Stimulated activated CD8-positive, alpha-beta memory T cell treated with anti-CD3 and anti-CD28 coated beads, Interleukin-15, amount 100 ng/mL, for 48 hours (primary cell): ENCODE measurements at regions not wholly inside any gene's neighbourhood (a gene's known extent, or its start where the extent isn't known, plus 50 kb on each side); places are given as distances from the start of the nearest gene placed in this dataset.

Experiments
- DNase-seq, 2 donors: peaks; one replicate each; pipeline ENCODE4 v3.0.0-alpha.2; 2020; ENCODE audit warnings: low read depth in 2 of 2

DNA sequence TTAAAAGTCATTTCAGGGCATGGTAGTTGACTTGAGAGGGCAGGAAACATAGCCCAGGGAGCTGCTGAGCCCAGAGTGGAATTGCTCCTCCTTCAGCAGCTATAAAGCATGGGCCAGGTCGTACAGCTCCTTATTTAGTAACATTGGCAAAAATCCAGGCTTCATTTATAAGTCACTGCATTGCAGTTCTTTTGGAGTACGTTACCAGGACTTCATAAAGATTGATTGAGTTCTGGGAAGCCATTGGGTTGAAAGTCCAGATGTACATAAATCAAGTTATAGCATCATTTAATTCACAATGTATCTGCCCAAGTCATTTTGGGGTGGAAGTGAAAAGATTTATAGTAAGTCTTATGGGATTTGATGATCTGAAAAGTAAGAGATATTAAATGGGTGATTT, 53.0 kb upstream of the ANKEF1 start:
- no peak for DNase-seq

GRCh38 chr20:9978397-9979004, 56.3 kb upstream of the ANKEF1 start:
- DNase-seq, result peak in 1 of 2 donors; percentile 12

- DNase-seq, result no peak
Measured at GRCh38 chr20:9977629-9978028, 57.2 kb upstream of the ANKEF1 start.

DNA sequence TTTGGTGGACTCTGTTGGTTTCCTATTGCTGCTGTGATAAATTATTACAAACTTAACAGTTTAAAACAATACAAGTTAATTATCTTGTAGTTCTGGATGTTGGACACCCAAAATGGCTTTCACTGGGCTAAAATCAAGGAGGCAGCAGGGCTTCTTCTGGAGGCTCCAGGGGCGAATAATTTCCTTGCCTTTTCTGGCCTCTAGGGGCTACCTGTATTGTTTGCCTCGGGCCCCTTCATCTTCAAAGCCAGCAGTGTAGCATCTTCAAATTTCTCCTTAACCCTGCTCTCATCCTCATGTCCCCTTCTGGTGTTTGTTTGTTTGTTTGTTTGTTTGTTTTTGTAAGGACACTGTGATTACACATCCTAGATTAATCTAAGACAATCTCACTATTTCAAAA, 60.5 kb upstream of the ANKEF1 start:
- no peak for DNase-seq

DNA sequence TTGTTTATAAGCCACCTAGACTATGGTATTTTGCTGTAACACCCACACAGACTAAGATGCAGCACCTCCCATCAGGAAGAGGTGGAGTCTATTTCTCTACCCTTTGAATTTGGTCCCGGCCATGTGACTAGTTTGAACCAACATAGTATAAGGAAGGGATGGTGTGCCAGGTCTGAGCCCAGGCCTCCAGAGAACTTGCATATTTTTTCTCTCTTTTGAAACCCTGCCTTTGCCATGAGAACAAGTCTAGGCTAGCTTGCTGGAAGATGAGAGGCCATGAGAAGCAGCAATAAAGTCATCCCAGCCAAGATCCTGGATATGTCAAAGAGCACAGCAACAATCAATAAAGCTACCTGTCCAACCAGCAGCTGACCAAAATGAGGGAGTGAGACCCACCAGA, 63.0 kb upstream of the ANKEF1 start:
- DNase-seq, result no peak

DNA sequence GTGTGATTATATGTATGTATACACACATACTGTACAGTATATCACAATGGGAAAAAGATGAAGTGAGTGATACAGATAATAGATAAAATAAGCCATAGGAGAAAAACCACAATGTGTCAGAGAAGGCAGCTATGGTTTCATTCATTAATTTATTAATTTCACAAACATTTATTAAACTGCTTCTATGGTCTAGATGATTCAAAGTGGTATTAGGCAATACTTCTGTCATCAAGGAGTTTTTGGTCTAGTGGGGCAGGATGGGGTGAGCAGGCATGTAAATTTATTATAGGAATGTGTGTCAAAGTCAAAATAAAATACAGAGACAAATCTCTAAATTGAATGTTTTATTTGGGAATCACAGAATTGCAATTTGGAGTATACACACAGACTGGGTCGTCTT, 65.2 kb upstream of the ANKEF1 start:
- DNase-seq, result no peak

DNA sequence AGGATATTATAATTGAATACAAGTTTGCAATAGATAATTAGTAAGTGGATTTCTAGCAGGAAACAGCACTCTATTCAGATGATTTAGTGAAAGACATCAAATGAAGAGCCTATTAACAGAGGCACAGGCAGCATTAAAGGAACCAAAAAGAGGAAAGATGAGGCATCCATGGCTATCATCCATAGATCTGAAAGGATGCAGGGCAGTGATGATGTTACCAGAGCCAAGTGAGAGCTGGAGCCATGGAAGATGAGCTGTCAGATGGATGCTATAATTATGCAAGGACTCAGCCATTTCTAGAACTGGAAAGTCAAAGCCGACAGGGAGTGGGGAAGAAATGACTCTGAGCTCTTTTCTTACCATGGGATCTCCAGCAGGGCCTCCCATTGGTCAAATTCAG, 66.8 kb upstream of the ANKEF1 start:
- DNase-seq, result no peak

DNA sequence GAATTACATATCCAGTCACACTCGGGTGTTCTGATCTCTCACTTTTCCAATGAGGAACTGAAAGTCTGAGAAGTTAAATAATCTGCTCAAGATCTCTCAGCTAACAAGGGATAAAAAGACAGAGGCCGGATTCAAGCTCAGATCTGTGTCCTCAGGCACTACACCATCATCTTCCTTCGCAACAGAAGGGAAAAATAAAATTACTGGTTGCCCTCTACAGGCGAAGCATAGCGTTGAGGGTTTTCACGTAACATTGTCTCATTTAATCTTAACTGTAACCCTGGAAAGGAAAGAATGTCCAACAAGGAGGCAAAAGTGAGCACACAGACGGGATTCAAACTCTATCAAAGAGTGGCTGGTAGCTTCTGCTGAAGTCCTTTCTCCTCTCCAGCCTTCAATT, 67.8 kb upstream of the ANKEF1 start:
- no peak for DNase-seq

DNA sequence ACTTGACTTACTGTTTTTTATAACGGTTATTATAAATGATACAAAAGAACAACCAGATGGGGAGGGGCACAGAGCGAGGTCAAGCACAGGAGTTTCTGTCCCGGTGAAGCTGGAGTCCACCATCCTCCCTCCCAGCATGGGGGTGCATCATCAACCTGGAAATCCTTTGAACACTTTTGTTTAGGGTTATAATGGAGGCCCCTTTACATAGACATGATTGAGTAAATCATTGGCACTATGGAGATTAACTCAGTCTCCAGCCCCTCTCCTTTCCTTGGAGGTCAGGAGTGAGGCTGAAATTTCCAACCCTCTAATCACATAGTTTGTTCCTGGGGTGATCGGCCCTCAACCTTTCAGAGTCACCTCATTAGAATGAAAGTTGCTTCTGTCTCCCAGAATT, 71.8 kb upstream of the ANKEF1 start:
- DNase-seq, result no peak

- no peak for DNase-seq
Measured at GRCh38 chr20:9958693-9959092, 76.1 kb upstream of the ANKEF1 start.

GRCh38 chr20:9955646-9956045, 79.1 kb upstream of the ANKEF1 start:
- no peak for DNase-seq

GRCh38 chr20:9949563-9949962, 85.2 kb upstream of the ANKEF1 start:
- DNase-seq, result no peak

DNA sequence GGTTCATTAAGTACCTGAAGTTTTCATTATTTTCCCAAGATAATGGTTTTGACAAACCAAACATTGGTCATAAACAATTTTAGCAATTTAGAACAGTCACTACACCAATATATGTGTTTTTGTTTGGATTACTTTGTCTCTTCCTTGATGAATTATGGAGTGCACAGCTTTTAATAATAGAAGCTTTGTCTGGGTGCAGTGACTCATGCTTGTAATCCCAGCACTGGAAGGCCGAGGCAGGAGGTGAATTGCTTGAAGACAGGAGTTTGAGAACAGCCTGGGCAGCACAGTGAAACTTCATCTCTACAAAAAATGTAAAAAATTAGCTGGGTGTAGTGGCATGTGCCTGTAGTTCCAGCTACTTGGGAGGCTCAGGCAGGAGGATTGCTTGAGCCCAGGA, 89.4 kb upstream of the ANKEF1 start:
- DNase-seq, result no peak

- no peak for DNase-seq
Measured at GRCh38 chr20:9942736-9943135, 92.1 kb upstream of the ANKEF1 start.

DNA sequence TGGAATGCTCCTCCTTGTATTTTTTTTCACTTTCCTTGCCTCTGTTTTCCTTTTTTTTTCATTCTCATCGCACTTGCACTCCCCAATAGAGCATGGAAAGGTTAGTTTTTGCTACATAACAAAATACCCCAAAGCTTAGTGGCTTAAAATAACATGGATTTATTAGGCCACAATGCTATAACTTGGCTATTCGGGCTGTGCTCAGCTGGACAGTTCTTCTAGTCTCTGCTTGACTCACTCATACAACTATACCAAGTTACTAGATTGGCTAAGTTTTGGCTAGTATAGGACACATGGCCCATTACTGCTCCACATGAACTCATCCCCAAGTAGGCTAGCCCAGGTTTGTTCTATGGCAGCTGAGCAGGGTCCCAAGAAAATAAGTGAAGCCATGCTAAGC, 94.5 kb upstream of the ANKEF1 start:
- no peak for DNase-seq

DNA sequence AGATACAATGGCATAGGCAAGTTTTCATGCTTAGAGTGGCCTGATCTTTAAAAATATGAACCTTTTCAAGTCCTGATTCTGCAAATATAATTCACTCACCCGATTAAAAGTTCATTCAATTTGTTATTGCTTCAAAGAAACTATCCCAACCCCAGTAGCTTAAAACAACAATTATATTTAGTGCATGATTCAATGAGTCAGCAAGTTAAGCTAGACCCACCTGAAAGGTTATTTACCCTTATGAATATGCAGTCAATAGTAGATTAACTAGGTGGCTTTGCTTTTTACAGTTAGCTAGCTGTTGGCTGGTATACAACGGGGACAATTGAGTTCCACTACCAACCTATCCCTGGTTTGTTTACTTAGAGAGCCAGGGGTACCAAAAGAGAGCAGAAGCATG, 95.6 kb upstream of the ANKEF1 start:
- DNase-seq, result no peak

DNA sequence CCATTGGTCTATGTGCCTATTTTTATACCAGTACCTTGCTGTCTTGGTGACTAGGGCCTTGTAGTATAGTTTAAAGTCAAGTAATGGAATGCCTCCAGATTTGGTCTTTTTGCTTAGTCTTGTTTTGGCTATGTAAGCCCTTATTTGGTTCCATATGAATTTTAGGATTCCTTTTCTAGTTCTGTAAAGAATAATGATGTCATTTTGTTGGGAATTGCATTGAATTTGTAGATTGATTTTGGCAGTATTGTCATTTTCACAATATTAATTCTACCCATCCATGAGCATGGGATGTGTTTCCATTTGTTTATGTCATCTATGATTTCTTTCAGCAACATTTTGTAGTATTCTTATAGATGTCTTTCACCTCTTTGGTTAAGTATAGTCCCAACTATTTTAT, 96.4 kb upstream of the PAK5 start:
- DNase-seq, result no peak

- DNase-seq, result no peak
Measured at GRCh38 chr20:9930142-9930541, 91.3 kb upstream of the PAK5 start.

DNA sequence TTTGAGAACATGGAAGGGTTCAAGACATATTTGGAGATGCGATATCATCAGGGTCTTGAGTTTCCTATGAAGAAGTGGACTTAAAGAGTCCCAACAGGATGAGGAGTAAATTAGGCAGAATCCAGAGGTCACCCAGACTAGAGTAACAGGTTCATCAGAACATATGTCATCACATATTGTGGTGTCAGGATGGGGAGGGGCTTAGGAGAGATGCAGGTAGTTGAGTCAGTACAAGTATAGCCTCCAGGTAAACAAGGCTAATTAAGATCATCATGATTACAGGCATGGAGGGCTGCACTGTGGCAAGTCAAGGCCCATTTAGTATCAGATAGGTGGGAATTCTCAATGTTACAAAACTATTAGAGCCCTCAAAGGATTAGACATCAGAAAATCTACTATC, 90.1 kb upstream of the PAK5 start:
- no peak for DNase-seq

DNA sequence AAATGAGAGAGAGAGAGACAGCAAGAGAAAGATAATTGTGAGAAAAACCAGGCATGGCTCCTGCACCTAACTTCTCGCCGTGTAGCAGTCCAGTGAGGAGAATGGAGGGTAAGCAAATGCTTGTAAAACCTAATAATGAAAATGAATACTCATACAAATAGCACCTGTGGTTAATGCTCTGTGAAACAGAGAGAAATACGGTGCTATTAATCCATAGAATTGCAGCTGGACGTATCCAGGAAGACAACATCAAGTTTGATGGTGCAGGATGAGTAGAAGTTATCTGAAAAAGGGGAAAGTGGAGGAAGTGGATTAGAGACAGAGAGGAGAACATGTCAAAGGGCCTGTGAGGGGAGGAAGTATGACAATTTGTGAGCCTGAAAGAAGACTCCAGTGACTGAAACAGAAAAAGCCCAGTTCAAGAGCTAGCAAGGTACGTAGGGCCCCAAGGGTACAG, 89.4 kb upstream of the PAK5 start:
- DNase-seq, result no peak

GRCh38 chr20:9927224-9927623, 88.3 kb upstream of the PAK5 start:
- no peak for DNase-seq

GRCh38 chr20:9926476-9926875, 87.6 kb upstream of the PAK5 start:
- no peak for DNase-seq

DNA sequence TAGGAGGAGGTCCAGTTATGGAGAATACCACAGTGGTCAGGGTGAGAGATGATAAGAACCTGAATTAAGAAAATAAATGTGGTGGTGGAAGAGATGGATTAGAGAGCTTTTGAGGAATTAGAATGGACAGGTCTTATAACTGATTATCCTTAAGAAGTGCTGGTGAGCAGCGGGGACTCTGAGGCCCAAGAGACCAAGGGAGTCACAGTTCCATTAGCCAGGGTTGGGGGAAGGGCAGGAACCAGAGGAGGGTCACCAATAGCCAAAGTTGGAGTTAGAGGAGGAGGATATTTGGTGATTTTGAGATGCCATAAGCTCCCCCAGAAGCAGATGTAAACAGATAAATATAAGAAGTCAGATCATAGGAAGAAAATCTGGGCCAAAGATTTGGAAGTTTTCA, 87.1 kb upstream of the PAK5 start:
- no peak for DNase-seq

- no peak for DNase-seq
Measured at GRCh38 chr20:9923648-9924047, 84.8 kb upstream of the PAK5 start.

DNA sequence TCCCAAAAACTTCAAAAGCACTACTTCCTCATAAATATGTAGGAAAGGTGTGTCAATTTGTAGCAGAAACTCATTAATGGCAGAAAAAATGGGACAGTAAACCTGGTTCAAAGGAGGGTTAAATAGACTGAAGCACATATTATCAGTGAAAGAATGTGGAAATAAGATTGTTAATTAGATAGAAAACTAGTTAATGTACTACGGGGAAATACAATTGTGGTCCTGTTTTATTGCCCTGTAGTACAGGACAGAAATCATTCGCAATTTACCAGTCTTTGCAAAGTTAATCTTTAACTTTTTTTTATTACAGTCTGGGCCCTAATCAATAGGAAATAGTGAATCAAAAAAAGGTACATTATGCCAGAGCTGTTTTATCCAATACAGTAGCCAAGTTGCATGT, 82.0 kb upstream of the PAK5 start:
- DNase-seq, result no peak
